Loucy (cell line): ENCODE measurements at regions not wholly inside any gene's neighbourhood (a gene's known extent, or its start where the extent isn't known, plus 50 kb on each side); places are given as distances from the start of the nearest gene placed in this dataset.

Experiments used
- H2AFZ ChIP-seq: fragments of 200-600 bp; sonication (generic); 2 replicates; pipeline ENCODE4 v1.6.0; 2016; ENCODE audit warnings: antibody characterized with exemption, mild to moderate bottlenecking, low read length, moderate library complexity
- H3F3A ChIP-seq: fragments of 200-600 bp; 2 replicates; pipeline ENCODE4 v1.6.0; 2016; ENCODE audit warnings: antibody characterized with exemption, low read depth, mild to moderate bottlenecking
- H3K27me3 ChIP-seq: fragments of 200-600 bp; sonication (generic); 2 replicates; pipeline ENCODE4 v1.6.1; 2014; ENCODE audit warnings: low read length, mild to moderate bottlenecking; ENCODE audit not compliant: insufficient read depth, poor library complexity, severe bottlenecking
- H3K36me3 ChIP-seq: fragments of 200-600 bp; sonication (generic); 2 replicates; pipeline ENCODE4 v1.6.1; 2016; ENCODE audit warnings: low read length; ENCODE audit not compliant: insufficient read depth
- H3K4me1 ChIP-seq: fragments of 200-600 bp; sonication (generic); 2 replicates; pipeline ENCODE4 v1.5.1; 2014; ENCODE audit warnings: low read length, mild to moderate bottlenecking; ENCODE audit not compliant: insufficient read depth, poor library complexity, severe bottlenecking
- H3K4me2 ChIP-seq: fragments of 200-600 bp; sonication (generic); 2 replicates; pipeline ENCODE4 v1.6.0; 2014; ENCODE audit warnings: antibody characterized with exemption, low read length, low read depth, mild to moderate bottlenecking; ENCODE audit not compliant: poor library complexity, severe bottlenecking
- H3K4me3 ChIP-seq: fragments of 200-600 bp; sonication (generic); 2 replicates; pipeline ENCODE4 v1.5.1; 2014; ENCODE audit warnings: low read length, mild to moderate bottlenecking, mixed read lengths; ENCODE audit not compliant: poor library complexity, severe bottlenecking
- H3K79me2 ChIP-seq: fragments of 200-600 bp; sonication (generic); 2 replicates; pipeline ENCODE4 v1.6.1; 2014; ENCODE audit warnings: low read length; ENCODE audit not compliant: insufficient read depth
- H3K9ac ChIP-seq: fragments of 200-600 bp; sonication (generic); 2 replicates; pipeline ENCODE4 v1.6.0; 2014; ENCODE audit warnings: mild to moderate bottlenecking, low read depth, low read length, moderate library complexity; ENCODE audit not compliant: poor library complexity, severe bottlenecking
- H3K9me2 ChIP-seq: fragments of 200-600 bp; sonication (generic); replicated peaks from 2 replicates; pipeline ENCODE4 v1.6.1; 2016; ENCODE audit warnings: low read depth, low read length, mixed read lengths
- H3K9me3 ChIP-seq: fragments of 200-600 bp; sonication (generic); 2 replicates; pipeline ENCODE4 v1.6.1; 2014; ENCODE audit warnings: mild to moderate bottlenecking, antibody characterized with exemption, low read length, low read depth; ENCODE audit not compliant: insufficient read depth
- H4K20me1 ChIP-seq: fragments of 200-600 bp; sonication (generic); 2 replicates; pipeline ENCODE4 v1.6.0; 2014; ENCODE audit warnings: antibody characterized with exemption, low read length, mild to moderate bottlenecking; ENCODE audit not compliant: insufficient read depth, poor library complexity, severe bottlenecking
- EZH2phosphoT487 ChIP-seq: fragments of 200-600 bp; IDR thresholded peaks from 2 replicates; pipeline ENCODE4 v1.6.1; 2018; ENCODE audit warnings: antibody characterized with exemption, mild to moderate bottlenecking, moderate library complexity, borderline replicate concordance
- TF ChIP-seq, protein P1 (sequence below): fragments of 200-600 bp; sonication (generic); conservative IDR thresholded peaks from 2 replicates; pipeline ENCODE4 v1.5.1; 2014; ENCODE audit warnings: mild to moderate bottlenecking, antibody characterized with exemption, low read length

GRCh38 chr9:24035816-24036215 lies 209.8 kb upstream of the ELAVL2 start:
- no peaks in the 10 kb centered on the region for H3K79me2 ChIP-seq
- no peak overlapping the region for H2AFZ ChIP-seq
- H3K36me3 ChIP-seq: no peaks in the 10 kb centered on the region
- H3K4me2 ChIP-seq: no peak overlapping the region
- H3K9me3 ChIP-seq: no peaks in the 10 kb centered on the region; the same call in 1 of the 2 replicates
- H3K4me3 ChIP-seq: no peak overlapping the region
- no peak overlapping the region for H3K9ac ChIP-seq
- TF ChIP-seq, protein P1, sequence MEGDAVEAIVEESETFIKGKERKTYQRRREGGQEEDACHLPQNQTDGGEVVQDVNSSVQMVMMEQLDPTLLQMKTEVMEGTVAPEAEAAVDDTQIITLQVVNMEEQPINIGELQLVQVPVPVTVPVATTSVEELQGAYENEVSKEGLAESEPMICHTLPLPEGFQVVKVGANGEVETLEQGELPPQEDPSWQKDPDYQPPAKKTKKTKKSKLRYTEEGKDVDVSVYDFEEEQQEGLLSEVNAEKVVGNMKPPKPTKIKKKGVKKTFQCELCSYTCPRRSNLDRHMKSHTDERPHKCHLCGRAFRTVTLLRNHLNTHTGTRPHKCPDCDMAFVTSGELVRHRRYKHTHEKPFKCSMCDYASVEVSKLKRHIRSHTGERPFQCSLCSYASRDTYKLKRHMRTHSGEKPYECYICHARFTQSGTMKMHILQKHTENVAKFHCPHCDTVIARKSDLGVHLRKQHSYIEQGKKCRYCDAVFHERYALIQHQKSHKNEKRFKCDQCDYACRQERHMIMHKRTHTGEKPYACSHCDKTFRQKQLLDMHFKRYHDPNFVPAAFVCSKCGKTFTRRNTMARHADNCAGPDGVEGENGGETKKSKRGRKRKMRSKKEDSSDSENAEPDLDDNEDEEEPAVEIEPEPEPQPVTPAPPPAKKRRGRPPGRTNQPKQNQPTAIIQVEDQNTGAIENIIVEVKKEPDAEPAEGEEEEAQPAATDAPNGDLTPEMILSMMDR: no peak
- no peak for TF ChIP-seq EZH2phosphoT487
- H4K20me1 ChIP-seq: no peaks in the 10 kb centered on the region
- H3F3A ChIP-seq: no peaks in the 10 kb centered on the region
- no peaks in the 10 kb centered on the region for H3K4me1 ChIP-seq
- H3K27me3 ChIP-seq: no peaks in the 10 kb centered on the region
- no peaks in the 10 kb centered on the region for H3K9me2 ChIP-seq

GRCh38 chr9:24011881-24012280 lies 185.8 kb upstream of the ELAVL2 start:
- Histone ChIP-seq H2AFZ (no peak overlapping the region), H3K79me2 (no peaks in the 10 kb centered on the region), H3K4me1 (no peaks in the 10 kb centered on the region), H3F3A (no peaks in the 10 kb centered on the region), H3K27me3 (no peaks in the 10 kb centered on the region), H3K4me3 (no peak overlapping the region), H3K9me2 (no peaks in the 10 kb centered on the region), H3K36me3 (no peaks in the 10 kb centered on the region), H3K9ac (no peak overlapping the region), H3K9me3 (no peaks in the 10 kb centered on the region), H3K4me2 (no peak overlapping the region), H4K20me1 (no peaks in the 10 kb centered on the region)
- TF ChIP-seq EZH2phosphoT487: no peak
- TF ChIP-seq, protein P1: no peak

- Histone ChIP-seq H3K9ac (no peak overlapping the region), H3K4me3 (no peak overlapping the region), H4K20me1 (no peaks in the 10 kb centered on the region), H3K27me3 (no peaks in the 10 kb centered on the region), H2AFZ (no peak overlapping the region), H3K79me2 (no peaks in the 10 kb centered on the region), H3F3A (no peaks in the 10 kb centered on the region), H3K4me1 (no peaks in the 10 kb centered on the region), H3K36me3 (no peaks in the 10 kb centered on the region), H3K9me2 (no peaks in the 10 kb centered on the region), H3K9me3 (no peaks in the 10 kb centered on the region), H3K4me2 (no peak overlapping the region)
- no peak for TF ChIP-seq EZH2phosphoT487
- TF ChIP-seq, protein P1: no peak
These were observed 185.1 kb upstream of the ELAVL2 start for GRCh38 chr9:24011009-24011717.
